ENCODE measurements at regions not wholly inside any gene's neighbourhood (a gene's known extent, or its start where the extent isn't known, plus 50 kb on each side); places are given as distances from the start of the nearest gene placed in this dataset.

GRCh38 chr10:62578301-62578700 is 204.1 kb downstream of the ZNF365 start:
- H3K9ac ChIP-seq, result peak overlapping the region; percentile 42
- H2AFZ ChIP-seq, result peak overlapping the region; percentile 11; the same call in 1 of the 2 replicates
- no peaks in the 10 kb centered on the region for H4K20me1 ChIP-seq (ENCODE audit: insufficient read depth)
- H3K4me3 ChIP-seq, result peak overlapping the region; percentile 28
- H3K9me2 ChIP-seq (ENCODE audit: insufficient read depth), result no peaks in the 10 kb centered on the region
- peak overlapping the region; percentile 69 for H3K27ac ChIP-seq
- H3F3A ChIP-seq (ENCODE audit: insufficient read depth), result peaks cover 57% of the 10 kb centered on the region
- H3K4me1 ChIP-seq (ENCODE audit: insufficient read depth), result peaks cover 61% of the 10 kb centered on the region
- H3K9me3 ChIP-seq (ENCODE audit: low read depth), result no peaks in the 10 kb centered on the region
- H3K27me3 ChIP-seq (replicated peaks; ENCODE audit: insufficient read depth), result no peaks in the 10 kb centered on the region
- TF ChIP-seq EZH2phosphoT487 (IDR thresholded peaks at IDR 0.05; ENCODE audit: insufficient read depth, low read depth) (no peak), EZH2 (IDR thresholded peaks at IDR 0.05; ENCODE audit: insufficient read depth, poor library complexity, severe bottlenecking) (no peak)
- in situ Hi-C loops (cut with MboI), result no loop called here
- peak overlapping the region; percentile 52 for H3K4me2 ChIP-seq (ENCODE audit: unreplicated experiment)
- DNase-seq, result peak; percentile 30
- WGBS, 2 experiments (ENCODE audit: low coverage in 1 of 2, low lambda C conversion rate in 2 of 2, missing lambda C conversion rate in 2 of 2), result 18 to 21% methylated on average over 6 of the region's 6 CpGs
- H3K36me3 ChIP-seq (ENCODE audit: low read depth), result no peaks in the 10 kb centered on the region
- no peaks in the 10 kb centered on the region for H3K79me2 ChIP-seq (ENCODE audit: insufficient read depth)

DNA sequence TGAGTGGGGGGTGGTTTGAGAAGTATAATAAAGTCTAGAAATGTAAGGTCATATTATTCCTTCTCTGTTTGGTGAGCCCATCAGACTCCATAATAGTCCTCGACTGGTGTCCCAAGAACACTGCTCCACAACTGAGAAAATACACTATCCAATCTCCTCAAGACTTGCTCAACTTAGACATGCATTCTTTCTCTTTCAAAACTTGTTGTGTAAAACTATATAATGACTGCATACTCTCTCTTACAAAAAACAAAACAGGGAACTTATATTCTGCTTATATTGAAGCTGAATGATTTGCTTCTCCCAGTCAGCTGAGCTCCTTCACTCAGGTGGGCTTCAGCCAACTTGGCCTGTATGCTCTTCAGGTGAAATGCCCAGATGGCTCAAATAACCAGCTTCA is 204.7 kb downstream of the ZNF365 start:
- Histone ChIP-seq H4K20me1 (ENCODE audit: insufficient read depth) (no peaks in the 10 kb centered on the region), H3K9ac (no peak overlapping the region), H3K4me1 (ENCODE audit: insufficient read depth) (peaks cover 67% of the 10 kb centered on the region), H2AFZ (no peak overlapping the region), H3K4me2 (ENCODE audit: unreplicated experiment) (peak overlapping the region; percentile 52), H3K9me3 (ENCODE audit: low read depth) (no peaks in the 10 kb centered on the region), H3K27me3 (replicated peaks; ENCODE audit: insufficient read depth) (no peaks in the 10 kb centered on the region), H3K9me2 (ENCODE audit: insufficient read depth) (no peaks in the 10 kb centered on the region), H3K79me2 (ENCODE audit: insufficient read depth) (no peaks in the 10 kb centered on the region), H3K27ac (peak overlapping the region; percentile 69), H3K4me3 (no peak overlapping the region), H3K36me3 (ENCODE audit: low read depth) (no peaks in the 10 kb centered on the region), H3F3A (ENCODE audit: insufficient read depth) (peaks cover 63% of the 10 kb centered on the region)
- no peak for TF ChIP-seq EZH2 (IDR thresholded peaks at IDR 0.05; ENCODE audit: insufficient read depth, poor library complexity, severe bottlenecking)
- no peak for TF ChIP-seq EZH2phosphoT487 (IDR thresholded peaks at IDR 0.05; ENCODE audit: insufficient read depth, low read depth)
- 92 to 100% methylated on average over 1 of the region's 1 CpG for WGBS, 2 experiments (ENCODE audit: low coverage in 1 of 2, low lambda C conversion rate in 2 of 2, missing lambda C conversion rate in 2 of 2)
- in situ Hi-C loops (cut with MboI), result no loop called here
- DNase-seq, result no peak

- in situ Hi-C loops (cut with MboI), result no loop called here
- H3K27ac ChIP-seq, result peak overlapping the region; percentile 91
- no peaks in the 10 kb centered on the region for H4K20me1 ChIP-seq (ENCODE audit: insufficient read depth)
- H3F3A ChIP-seq (ENCODE audit: insufficient read depth), result peaks cover 78% of the 10 kb centered on the region
- no peak overlapping the region for H2AFZ ChIP-seq
- H3K36me3 ChIP-seq (ENCODE audit: low read depth), result no peaks in the 10 kb centered on the region
- no peaks in the 10 kb centered on the region for H3K79me2 ChIP-seq (ENCODE audit: insufficient read depth)
- TF ChIP-seq EZH2phosphoT487 (IDR thresholded peaks at IDR 0.05; ENCODE audit: insufficient read depth, low read depth) (no peak), EZH2 (IDR thresholded peaks at IDR 0.05; ENCODE audit: insufficient read depth, poor library complexity, severe bottlenecking) (no peak)
- no peak overlapping the region for H3K4me2 ChIP-seq (ENCODE audit: unreplicated experiment)
- no peak overlapping the region for H3K4me3 ChIP-seq
- no peaks in the 10 kb centered on the region for H3K27me3 ChIP-seq (replicated peaks; ENCODE audit: insufficient read depth)
- no peak overlapping the region for H3K9ac ChIP-seq
- H3K9me2 ChIP-seq (ENCODE audit: insufficient read depth), result no peaks in the 10 kb centered on the region
- DNase-seq, result peak; percentile 57
- H3K4me1 ChIP-seq (ENCODE audit: insufficient read depth), result peaks cover 82% of the 10 kb centered on the region
- no peaks in the 10 kb centered on the region for H3K9me3 ChIP-seq (ENCODE audit: low read depth)
Observed at GRCh38 chr10:62580396-62580795, 206.2 kb downstream of the ZNF365 start.

DNA sequence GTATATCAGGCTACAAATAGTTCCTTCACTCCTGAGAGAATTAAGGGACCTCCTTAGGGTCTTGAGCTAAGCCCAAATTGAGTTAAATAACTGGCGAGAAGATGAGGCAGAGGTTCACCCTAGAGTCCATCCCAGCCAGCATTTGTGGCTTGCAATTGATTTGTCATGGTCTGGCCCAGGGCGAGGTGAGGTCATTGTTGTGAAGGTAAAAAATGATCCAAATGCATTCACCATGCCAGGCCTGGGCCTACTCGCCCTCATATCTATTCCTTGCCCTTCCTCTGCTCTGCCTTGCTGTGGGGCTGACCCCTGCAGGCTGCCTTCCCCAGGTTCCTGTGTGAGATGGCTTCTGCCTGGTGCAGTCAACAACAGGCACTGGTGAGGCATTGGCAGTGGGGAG is 207.2 kb downstream of the ZNF365 start:
- no peak overlapping the region for H3K4me3 ChIP-seq
- H3K4me2 ChIP-seq (ENCODE audit: unreplicated experiment), result peak overlapping the region; percentile 76
- H3K27ac ChIP-seq, result peak overlapping the region; percentile 91
- peak; percentile 65 for DNase-seq
- H3K9me2 ChIP-seq (ENCODE audit: insufficient read depth), result no peaks in the 10 kb centered on the region
- peaks cover 85% of the 10 kb centered on the region for H3K4me1 ChIP-seq (ENCODE audit: insufficient read depth)
- no peaks in the 10 kb centered on the region for H4K20me1 ChIP-seq (ENCODE audit: insufficient read depth)
- in situ Hi-C loops (cut with MboI), result no loop called here
- H3F3A ChIP-seq (ENCODE audit: insufficient read depth), result peaks cover 80% of the 10 kb centered on the region
- no peak overlapping the region for H2AFZ ChIP-seq
- H3K36me3 ChIP-seq (ENCODE audit: low read depth), result no peaks in the 10 kb centered on the region
- TF ChIP-seq EZH2phosphoT487 (IDR thresholded peaks at IDR 0.05; ENCODE audit: insufficient read depth, low read depth) (no peak), EZH2 (IDR thresholded peaks at IDR 0.05; ENCODE audit: insufficient read depth, poor library complexity, severe bottlenecking) (no peak)
- H3K9me3 ChIP-seq (ENCODE audit: low read depth), result no peaks in the 10 kb centered on the region
- H3K79me2 ChIP-seq (ENCODE audit: insufficient read depth), result no peaks in the 10 kb centered on the region
- WGBS, 2 experiments (ENCODE audit: low coverage in 1 of 2, low lambda C conversion rate in 2 of 2, missing lambda C conversion rate in 2 of 2), result 57 to 71% methylated on average over 3 of the region's 3 CpGs
- H3K9ac ChIP-seq, result no peak overlapping the region
- no peaks in the 10 kb centered on the region for H3K27me3 ChIP-seq (replicated peaks; ENCODE audit: insufficient read depth)

Data from GM23248 (cell line).